Lung (tissue), 11 donors: ENCODE measurements at regions not wholly inside any gene's neighbourhood (a gene's known extent, or its start where the extent isn't known, plus 50 kb on each side); places are given as distances from the start of the nearest gene placed in this dataset.

Source experiments
- ATAC-seq: fragments of 200-7000 bp; cut with Tn5 transposase; one replicate; pipeline ENCODE4 v1.9.1; 2020; ENCODE audit warnings: moderate number of reproducible peaks; ENCODE audit not compliant: insufficient read depth, low FRiP score
- DNase-seq, 3 donors: peaks; one replicate each; pipeline ENCODE4 v3.0.0-alpha.2; 2013 to 2017
- H3K27ac ChIP-seq, 2 donors: one replicate each; pipeline ENCODE4 v1.5.1; 2013; ENCODE audit warnings: mild to moderate bottlenecking in 2 of 2, moderate library complexity in 2 of 2, control low read depth in 1 of 2, inconsistent platforms in 1 of 2, low read depth in 1 of 2, low read length in 1 of 2
- H3K27me3 ChIP-seq, 3 donors: one replicate each; pipeline ENCODE4 v1.5.1; 2013; ENCODE audit warnings: low read length in 2 of 3; ENCODE audit not compliant: control insufficient read depth in 3 of 3, insufficient read depth in 3 of 3
- H3K36me3 ChIP-seq, 4 donors: one replicate each; pipeline ENCODE4 v1.5.1; 2013; ENCODE audit warnings: low read length in 4 of 4, mild to moderate bottlenecking in 1 of 4, moderate library complexity in 1 of 4; ENCODE audit not compliant: control insufficient read depth in 4 of 4, insufficient read depth in 4 of 4
- H3K4me1 ChIP-seq, 5 donors: one replicate each; pipeline ENCODE4 v1.5.1; 2013; ENCODE audit warnings: low read length in 5 of 5, mild to moderate bottlenecking in 2 of 5, moderate library complexity in 1 of 5; ENCODE audit not compliant: control insufficient read depth in 5 of 5, insufficient read depth in 5 of 5
- H3K4me3 ChIP-seq: one replicate; pipeline ENCODE4 v1.5.1; 2013; ENCODE audit warnings: mild to moderate bottlenecking, control low read depth, moderate library complexity
- H3K9ac ChIP-seq, 2 donors: one replicate each; pipeline ENCODE4 v1.5.1; 2013; ENCODE audit warnings: low read length in 2 of 2, control low read depth in 1 of 2; ENCODE audit not compliant: insufficient read depth in 1 of 2
- H3K9me3 ChIP-seq, 4 donors: one replicate each; pipeline ENCODE4 v1.5.1; 2013; ENCODE audit warnings: low read length in 3 of 4, mild to moderate bottlenecking in 1 of 4, moderate library complexity in 1 of 4; ENCODE audit not compliant: control insufficient read depth in 4 of 4, insufficient read depth in 3 of 4
- CTCF ChIP-seq: IDR thresholded peaks from 2 replicates; pipeline ENCODE4 v1.5.1; 2012; ENCODE audit warnings: mild to moderate bottlenecking; ENCODE audit errors: control extremely low read depth, extremely low read depth
- WGBS, 2 donors: extraction: QIAGEN DNeasy Blood & Tissue Kit; methylation state at CpG; one replicate each; pipeline ENCODE4 v1.1.7; 2013; 5-methylcytosine and 5-hydroxymethylcytosine counted together
- donor health status: control.
- donor health status: control.
- donor health status: Bipolar disorder and iron deficiency.
- donor health status: healthy.
- donor health status: DM: yes; HTN: yes; CAD: no.

GRCh38 chr2:4090668-4091630 is 387.6 kb downstream of the DCDC2C start:
- ATAC-seq, result no peak
- H3K4me3 ChIP-seq, result no peak overlapping the region
- peak; percentile 69 to 90 (median 85) for DNase-seq
- no peaks in the 10 kb centered on the region for H3K27me3 ChIP-seq
- H3K4me1 ChIP-seq, result peaks cover 0 to 15% (median 6%) of the 10 kb centered on the region in 5 donors
- 52 to 71% methylated on average over 14 of the region's 14 CpGs for WGBS, 2 donors
- H3K9ac ChIP-seq, result no peak overlapping the region
- H3K36me3 ChIP-seq, result no peaks in the 10 kb centered on the region
- no peak overlapping the region for H3K27ac ChIP-seq
- TF ChIP-seq CTCF, result no peak
- peaks cover 0 to 9% (median 1%) of the 10 kb centered on the region in 4 donors for H3K9me3 ChIP-seq

- no peak for TF ChIP-seq CTCF
- Histone ChIP-seq H3K36me3 (no peaks in the 10 kb centered on the region), H3K9me3 (peaks cover 0 to 9% (median 1%) of the 10 kb centered on the region in 4 donors), H3K4me1 (peaks cover 0 to 15% (median 6%) of the 10 kb centered on the region in 5 donors), H3K27ac (no peak overlapping the region), H3K9ac (no peak overlapping the region), H3K4me3 (no peak overlapping the region), H3K27me3 (no peaks in the 10 kb centered on the region)
- WGBS, 2 donors, result 90 to 91% methylated on average over 3 of the region's 3 CpGs
- ATAC-seq (no peak), DNase-seq (no peak)
These were observed 388.5 kb downstream of the DCDC2C start for GRCh38 chr2:4091869-4092268.

GRCh38 chr2:4094743-4095142 is 391.4 kb downstream of the DCDC2C start:
- no peak overlapping the region for H3K4me3 ChIP-seq
- no peak for TF ChIP-seq CTCF
- H3K27me3 ChIP-seq, result no peaks in the 10 kb centered on the region
- no peak overlapping the region for H3K27ac ChIP-seq
- 95 to 96% methylated on average over 8 of the region's 8 CpGs for WGBS, 2 donors
- no peak overlapping the region for H3K9ac ChIP-seq
- no peak for ATAC-seq
- H3K36me3 ChIP-seq, result no peaks in the 10 kb centered on the region
- H3K9me3 ChIP-seq, result peaks cover 0 to 4% (median 0%) of the 10 kb centered on the region in 4 donors
- peaks cover 0 to 15% (median 6%) of the 10 kb centered on the region in 5 donors for H3K4me1 ChIP-seq
- DNase-seq, result no peak
